Liver (tissue), 8 donors: ENCODE measurements at regions not wholly inside any gene's neighbourhood (a gene's known extent, or its start where the extent isn't known, plus 50 kb on each side); places are given as distances from the start of the nearest gene placed in this dataset.

ENCODE experiments used
- DNase-seq: peaks from one replicate; pipeline ENCODE4 v3.0.0-alpha.2; 2017; ENCODE audit warnings: low spot score
- H3K27ac ChIP-seq, 2 donors: one replicate each; pipeline ENCODE4 v1.7.0; 2013; ENCODE audit warnings: inconsistent platforms in 2 of 2, low read length in 2 of 2, control low read depth in 1 of 2, low read depth in 1 of 2, mild to moderate bottlenecking in 1 of 2
- H3K27me3 ChIP-seq, 4 donors: one replicate each; pipeline versions ENCODE4 v1.6.1 to v1.7.0; 2013; ENCODE audit warnings: low read length in 3 of 4, inconsistent platforms in 1 of 4, mild to moderate bottlenecking in 1 of 4, moderate library complexity in 1 of 4; ENCODE audit not compliant: control insufficient read depth in 4 of 4, insufficient read depth in 4 of 4
- H3K36me3 ChIP-seq, 4 donors: one replicate each; pipeline versions ENCODE4 v1.6.1 to v1.7.0; 2013; ENCODE audit warnings: low read length in 3 of 4, mild to moderate bottlenecking in 3 of 4, low read depth in 1 of 4, moderate library complexity in 1 of 4; ENCODE audit not compliant: control insufficient read depth in 4 of 4, insufficient read depth in 3 of 4
- H3K4me1 ChIP-seq, 4 donors: one replicate each; pipeline versions ENCODE4 v1.6.1 to v1.7.0; 2013; ENCODE audit warnings: low read length in 3 of 4, mild to moderate bottlenecking in 3 of 4, moderate library complexity in 1 of 4; ENCODE audit not compliant: control insufficient read depth in 4 of 4, insufficient read depth in 4 of 4
- H3K4me3 ChIP-seq, 3 donors: one replicate each; pipeline versions ENCODE4 v1.6.1 to v1.7.0; 2013; ENCODE audit warnings: low read length in 3 of 3, control low read depth in 1 of 3, low read depth in 1 of 3, mild to moderate bottlenecking in 1 of 3
- H3K9ac ChIP-seq, 2 donors: one replicate each; pipeline ENCODE4 v1.7.0; 2013; ENCODE audit warnings: low read length in 2 of 2, mild to moderate bottlenecking in 2 of 2, moderate library complexity in 2 of 2, control low read depth in 1 of 2, low read depth in 1 of 2
- H3K9me3 ChIP-seq, 4 donors: one replicate each; pipeline versions ENCODE4 v1.6.1 to v1.7.0; 2013; ENCODE audit warnings: low read length in 3 of 4; ENCODE audit not compliant: control insufficient read depth in 4 of 4
- ATF3 ChIP-seq: IDR thresholded peaks from 2 replicates; pipeline ENCODE4 v1.6.1; 2016; ENCODE audit warnings: antibody characterized with exemption
- CTCF ChIP-seq: fragments of 150-350 bp; IDR thresholded peaks from 2 replicates; pipeline ENCODE4 v1.5.1; 2017; ENCODE audit warnings: improper control_type of control experiment, low read depth, low read length; ENCODE audit not compliant: missing input control
- EGR1 ChIP-seq, 2 donors: IDR thresholded peaks; 2 replicates each; pipeline ENCODE4 v1.6.1; 2016 to 2018; ENCODE audit warnings: antibody characterized with exemption in 2 of 2, low read depth in 2 of 2
- FOXA1 ChIP-seq: IDR thresholded peaks from 2 replicates; pipeline ENCODE4 v1.6.1; 2016; ENCODE audit warnings: antibody characterized with exemption
- FOXA2 ChIP-seq: IDR thresholded peaks from 2 replicates; pipeline ENCODE4 v1.6.1; 2016; ENCODE audit warnings: antibody characterized with exemption
- GABPA ChIP-seq, 2 donors: IDR thresholded peaks in 1 of 2; conservative IDR thresholded peaks in 1 of 2; 2 replicates each; pipeline ENCODE4 v1.6.1; 2016; ENCODE audit warnings: antibody characterized with exemption in 2 of 2, mild to moderate bottlenecking in 1 of 2, moderate library complexity in 1 of 2
- HNF4A ChIP-seq, 2 donors: conservative IDR thresholded peaks; 2 replicates each; pipeline ENCODE4 v1.6.1; 2016; ENCODE audit warnings: antibody characterized with exemption in 2 of 2, mild to moderate bottlenecking in 2 of 2
- JUND ChIP-seq, 2 donors: IDR thresholded peaks; 2 replicates each; pipeline ENCODE4 v1.6.1; 2016; ENCODE audit warnings: antibody characterized with exemption in 2 of 2
- MAX ChIP-seq: IDR thresholded peaks from 2 replicates; pipeline ENCODE4 v1.6.1; 2016; ENCODE audit warnings: antibody characterized with exemption
- NR2F2 ChIP-seq: IDR thresholded peaks from 2 replicates; pipeline ENCODE4 v1.6.1; 2016; ENCODE audit warnings: antibody characterized with exemption
- REST ChIP-seq: IDR thresholded peaks from 2 replicates; pipeline ENCODE4 v1.6.1; 2016; ENCODE audit warnings: antibody characterized with exemption, mild to moderate bottlenecking
- SP1 ChIP-seq: IDR thresholded peaks from 2 replicates; pipeline ENCODE4 v1.6.1; 2018; ENCODE audit warnings: antibody characterized with exemption, mild to moderate bottlenecking
- YY1 ChIP-seq: IDR thresholded peaks from 2 replicates; pipeline ENCODE4 v1.6.1; 2016; ENCODE audit warnings: antibody characterized with exemption, mild to moderate bottlenecking
- ZBTB33 ChIP-seq: IDR thresholded peaks from 2 replicates; pipeline ENCODE4 v1.6.1; 2016; ENCODE audit warnings: antibody characterized with exemption
- WGBS: extraction: QIAGEN DNeasy Blood & Tissue Kit; methylation state at CpG from one replicate; pipeline ENCODE4 v1.1.7; 2013; 5-methylcytosine and 5-hydroxymethylcytosine counted together
- donor health status: healthy.
- donor health status: healthy.
- donor health status: healthy.
- donor health status: healthy.
- donor health status: healthy.

- DNase-seq = no peak
- no peaks in the 10 kb centered on the region for H3K9me3 ChIP-seq
- H3K27me3 ChIP-seq = peaks cover 0 to 2% (median 0%) of the 10 kb centered on the region in 4 donors
- 52% methylated on average over 10 of the region's 10 CpGs for WGBS
- no peaks in the 10 kb centered on the region for H3K4me1 ChIP-seq
- no peak overlapping the region for H3K27ac ChIP-seq
- H3K9ac ChIP-seq = no peak overlapping the region
- TF ChIP-seq FOXA1 (no peak), REST (no peak), JUND (IDR thresholded peaks at IDR 0.05) (no peak)
- no peaks in the 10 kb centered on the region for H3K36me3 ChIP-seq
- no peak overlapping the region for H3K4me3 ChIP-seq
Observed at GRCh38 chr4:187179086-187180058, 455.7 kb upstream of the FAT1 start.

GRCh38 chr4:187181054-187181453 is 457.4 kb upstream of the FAT1 start:
- DNase-seq = no peak
- H3K9ac ChIP-seq = no peak overlapping the region
- H3K27me3 ChIP-seq = peaks cover 0 to 2% (median 0%) of the 10 kb centered on the region in 4 donors
- TF ChIP-seq GABPA (IDR thresholded peaks at IDR 0.05 in 1 of 2, conservative IDR thresholded peaks at IDR 0.05 in 1 of 2) (no peak), YY1 (no peak), REST (no peak), NR2F2 (no peak), FOXA2 (no peak), EGR1 (IDR thresholded peaks at IDR 0.05; ENCODE audit: low read depth in 2 of 2) (no peak), FOXA1 (no peak), ATF3 (no peak), ZBTB33 (no peak), CTCF (no peak), MAX (no peak), HNF4A (conservative IDR thresholded peaks at IDR 0.05) (no peak), SP1 (no peak), JUND (IDR thresholded peaks at IDR 0.05) (no peak)
- no peaks in the 10 kb centered on the region for H3K36me3 ChIP-seq
- 63% methylated on average over 6 of the region's 6 CpGs for WGBS
- H3K9me3 ChIP-seq = no peaks in the 10 kb centered on the region
- H3K27ac ChIP-seq = no peak overlapping the region
- no peaks in the 10 kb centered on the region for H3K4me1 ChIP-seq
- H3K4me3 ChIP-seq = no peak overlapping the region
